ENCODE measurements at regions not wholly inside any gene's neighbourhood (a gene's known extent, or its start where the extent isn't known, plus 50 kb on each side); places are given as distances from the start of the nearest gene placed in this dataset.
"Not testable (repeated sequence)": the region's sequence is repeated elsewhere in the genome, so short reads cannot be mapped to it uniquely, and the experiment has no call there.

DNA sequence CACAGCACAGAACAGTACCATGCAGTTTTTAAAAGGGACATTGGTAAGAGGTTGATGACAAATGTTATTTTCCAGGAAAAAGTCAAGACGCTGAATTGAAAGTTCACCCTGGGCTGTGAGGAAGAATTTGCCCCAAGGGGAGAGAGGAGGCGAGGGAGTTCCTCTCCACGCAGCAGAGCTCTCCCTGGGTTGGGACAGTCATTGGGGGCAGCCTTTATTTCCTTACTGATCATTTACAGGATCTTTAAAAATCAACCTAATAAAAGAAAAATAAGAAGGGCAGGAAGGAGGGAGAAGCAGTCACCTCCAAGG, 49.9 kb upstream of the WNT7B start:
- no peak for DNase-seq

DNA sequence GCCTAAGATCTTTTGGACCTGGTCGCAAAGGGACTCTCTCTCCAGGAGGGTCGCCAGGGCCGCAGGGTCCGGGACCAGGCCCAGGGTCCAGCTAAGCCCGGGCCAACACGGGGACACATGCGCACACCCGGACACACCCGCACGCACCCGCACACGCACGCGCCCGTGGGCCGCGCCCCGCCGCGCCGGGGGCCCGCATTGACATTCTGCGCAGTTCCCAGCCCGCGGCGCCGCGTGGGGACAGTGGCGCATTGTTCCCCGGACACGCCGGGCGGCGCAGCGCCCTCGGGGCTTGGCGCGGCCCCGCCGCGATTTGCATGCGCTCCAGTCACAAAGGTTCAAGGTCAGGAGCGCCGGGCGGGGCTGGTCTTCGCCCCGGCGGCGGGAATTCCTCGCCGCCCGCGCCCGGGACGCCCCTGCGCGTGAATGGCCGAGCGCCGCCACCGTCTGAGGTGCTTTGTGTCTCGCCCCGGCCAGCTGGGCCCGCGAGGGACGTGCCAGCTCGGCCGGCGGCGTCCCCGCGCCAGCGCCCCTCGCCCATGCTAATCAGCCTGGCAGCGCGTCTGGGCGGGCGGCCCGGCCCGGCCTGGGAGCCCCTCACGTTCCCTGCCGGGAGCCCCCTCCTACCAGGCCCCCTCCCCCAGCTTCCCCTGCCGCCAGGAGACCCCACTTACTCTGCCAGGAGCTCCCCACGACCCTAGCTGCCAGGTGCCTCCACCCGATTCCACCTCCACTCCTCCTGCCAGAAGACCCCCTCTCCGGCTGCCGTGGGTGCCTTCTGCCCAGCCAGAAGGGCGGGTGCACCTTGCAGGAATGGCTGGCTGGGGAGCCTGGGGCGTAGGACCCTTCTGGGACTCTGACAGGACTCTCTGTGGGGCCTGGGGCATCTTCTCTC, 50.5 kb upstream of the WNT7B start:
- DNase-seq, result no peak

DNA sequence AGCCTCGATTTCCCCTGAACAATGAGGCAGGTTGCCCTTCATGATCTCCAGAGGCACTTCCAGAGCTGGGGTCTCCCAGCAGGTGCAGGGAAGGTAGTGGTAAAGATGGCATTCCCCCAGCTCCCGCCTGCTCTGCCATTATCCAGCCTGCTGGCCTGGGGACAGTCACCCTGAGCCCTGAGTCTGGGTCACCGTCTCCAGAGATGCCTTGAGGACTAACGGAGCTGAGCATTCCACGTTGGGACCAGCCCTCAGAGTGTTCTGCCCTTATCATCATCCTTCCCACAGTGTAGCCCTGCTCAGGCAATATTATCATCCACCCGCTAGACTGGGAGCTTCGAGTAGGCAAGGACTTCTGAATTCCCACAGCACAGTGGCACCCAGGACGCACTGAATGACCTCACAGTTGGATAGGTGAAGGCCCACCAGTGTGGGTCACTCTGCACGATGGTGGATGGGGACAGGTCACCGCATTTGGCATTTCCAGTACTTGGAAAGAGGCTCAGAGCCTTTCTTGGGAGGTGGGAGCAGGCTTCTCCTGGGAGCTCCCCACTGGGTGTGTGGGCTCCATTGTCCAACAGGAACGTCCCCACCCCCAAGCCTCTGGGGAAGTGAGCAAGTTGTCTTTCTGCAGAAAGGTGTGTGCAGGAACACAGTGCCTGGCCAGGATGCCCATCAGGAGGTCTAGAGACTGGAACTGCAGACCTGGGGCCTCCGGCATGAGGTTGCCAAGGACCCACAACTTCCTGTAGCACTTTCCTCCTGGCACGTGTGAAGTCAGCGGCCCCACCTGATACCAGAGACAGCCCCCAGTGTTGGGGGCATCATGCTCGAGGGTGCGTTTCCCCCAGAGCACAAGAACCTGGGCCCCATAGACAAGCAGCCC, 51.4 kb upstream of the WNT7B start:
- no peak for DNase-seq

DNA sequence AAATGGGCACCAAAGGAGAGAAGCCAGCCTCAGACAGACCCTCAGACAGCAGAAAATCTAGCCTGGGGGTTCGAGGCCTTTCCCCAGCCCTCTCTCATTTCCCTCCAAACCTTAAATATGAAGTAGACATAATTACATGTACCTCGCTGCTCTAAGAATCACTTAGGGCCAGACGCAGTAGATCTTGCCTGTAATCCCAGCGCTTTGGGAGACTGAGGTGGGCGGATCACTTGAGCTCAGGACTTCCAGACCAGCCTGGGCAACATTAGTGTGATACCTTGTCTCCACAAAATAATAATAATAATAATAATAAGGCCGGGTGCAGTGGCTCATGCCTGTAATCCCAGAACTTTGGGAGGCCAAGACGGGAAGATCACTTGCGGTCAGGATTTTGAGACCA, 52.1 kb upstream of the WNT7B start:
- no peak for DNase-seq

DNA sequence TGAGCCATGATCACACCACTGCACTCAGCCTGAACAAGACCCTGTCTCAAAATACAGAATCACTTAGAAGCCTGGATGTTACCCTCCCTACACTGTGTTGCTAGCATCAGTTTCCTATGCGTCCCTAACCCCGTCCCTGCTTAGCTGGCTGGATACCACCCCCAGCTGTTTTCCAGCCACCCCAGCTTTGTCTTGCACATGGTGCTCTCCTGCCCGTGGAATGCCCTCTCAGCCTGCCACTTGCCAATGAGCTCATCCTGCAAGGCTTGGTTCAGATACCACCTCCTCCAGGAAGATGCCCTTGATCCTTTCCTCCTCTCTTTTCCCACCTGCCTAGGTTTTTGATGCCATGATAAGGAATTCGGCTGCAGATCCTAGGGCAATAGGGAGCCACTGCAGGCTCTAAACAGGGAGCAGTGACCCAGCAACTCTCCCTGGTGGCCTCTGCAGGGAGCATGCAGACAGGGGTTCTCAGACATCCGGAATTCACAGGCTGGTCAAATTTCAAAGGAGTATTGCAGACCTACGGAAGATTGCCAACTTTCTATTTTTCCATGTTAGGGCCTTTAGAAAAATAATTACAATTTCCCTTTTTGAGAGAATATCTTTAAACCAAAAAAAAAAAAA, 52.7 kb upstream of the WNT7B start:
- no peak for DNase-seq

DNA sequence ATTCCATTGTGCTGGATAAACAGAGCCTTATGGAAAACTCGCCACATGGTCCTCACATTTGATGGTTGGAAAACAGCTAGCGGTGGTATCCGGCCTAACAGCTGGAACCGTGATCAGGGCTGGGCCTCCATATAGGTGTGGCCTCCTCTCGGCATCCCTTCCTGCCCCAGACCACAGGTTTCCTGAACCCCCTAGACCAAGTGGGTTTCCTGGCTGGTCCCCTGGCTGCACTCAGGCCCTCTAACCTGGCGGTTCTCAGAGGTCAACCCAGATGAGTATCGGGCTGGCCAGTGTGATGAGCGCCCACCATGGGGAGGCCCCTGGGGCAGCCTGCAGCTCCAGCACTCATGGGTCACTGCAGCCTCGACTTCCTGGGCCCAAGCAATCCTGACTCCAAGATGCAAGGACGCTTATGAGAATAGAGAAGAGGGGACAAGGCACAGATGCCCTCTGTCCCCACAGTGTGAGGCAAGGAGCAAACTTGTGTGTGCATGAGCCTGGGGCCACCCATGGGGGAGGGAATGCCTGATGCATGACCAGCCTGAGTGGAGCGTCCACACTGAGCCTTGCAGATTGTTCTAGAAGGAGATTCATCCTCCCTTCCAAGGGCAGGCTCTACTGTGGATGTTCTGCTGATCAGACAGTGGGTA, 53.4 kb upstream of the WNT7B start:
- no peak for DNase-seq

DNA sequence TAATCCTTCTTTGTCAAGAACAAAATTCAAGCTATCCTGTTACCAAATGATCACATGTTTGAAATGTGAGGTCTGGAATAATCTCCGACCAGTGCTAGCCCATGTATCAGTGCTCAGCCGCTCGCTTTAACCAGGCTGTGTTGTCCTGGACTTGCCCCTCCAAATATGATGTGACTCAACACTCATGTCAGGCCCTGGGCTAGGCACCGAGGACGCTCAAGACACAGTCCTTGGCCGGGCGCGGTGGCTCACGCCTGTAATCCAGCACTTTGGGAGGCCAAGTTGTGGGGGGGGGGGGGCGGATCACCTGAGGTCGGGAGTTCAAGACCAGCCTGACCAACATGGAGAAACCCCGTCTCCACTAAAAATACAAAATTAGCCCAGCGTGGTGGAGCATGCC, 54.1 kb upstream of the WNT7B start:
- no peak for DNase-seq

DNA sequence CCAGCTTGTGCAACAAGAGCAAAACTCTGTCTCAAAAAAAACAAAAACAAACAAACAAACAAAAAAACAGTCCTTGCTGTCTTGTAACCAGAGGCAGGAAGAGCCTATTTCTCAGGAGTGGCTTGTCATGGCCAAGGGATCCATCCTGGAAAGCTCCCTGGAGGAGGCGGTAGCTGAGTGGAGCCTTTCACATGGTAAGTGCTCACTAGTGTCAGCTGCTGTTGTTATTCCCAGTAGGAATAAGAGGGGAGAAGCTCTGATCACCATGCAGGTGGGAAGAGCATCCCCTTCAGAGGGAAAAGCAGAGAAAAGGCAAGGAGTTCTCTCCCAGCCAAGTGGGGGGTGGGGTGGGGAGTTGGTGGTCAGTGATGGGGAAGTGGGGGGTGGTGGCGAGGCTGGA, 54.6 kb upstream of the WNT7B start:
- DNase-seq, result no peak

DNA sequence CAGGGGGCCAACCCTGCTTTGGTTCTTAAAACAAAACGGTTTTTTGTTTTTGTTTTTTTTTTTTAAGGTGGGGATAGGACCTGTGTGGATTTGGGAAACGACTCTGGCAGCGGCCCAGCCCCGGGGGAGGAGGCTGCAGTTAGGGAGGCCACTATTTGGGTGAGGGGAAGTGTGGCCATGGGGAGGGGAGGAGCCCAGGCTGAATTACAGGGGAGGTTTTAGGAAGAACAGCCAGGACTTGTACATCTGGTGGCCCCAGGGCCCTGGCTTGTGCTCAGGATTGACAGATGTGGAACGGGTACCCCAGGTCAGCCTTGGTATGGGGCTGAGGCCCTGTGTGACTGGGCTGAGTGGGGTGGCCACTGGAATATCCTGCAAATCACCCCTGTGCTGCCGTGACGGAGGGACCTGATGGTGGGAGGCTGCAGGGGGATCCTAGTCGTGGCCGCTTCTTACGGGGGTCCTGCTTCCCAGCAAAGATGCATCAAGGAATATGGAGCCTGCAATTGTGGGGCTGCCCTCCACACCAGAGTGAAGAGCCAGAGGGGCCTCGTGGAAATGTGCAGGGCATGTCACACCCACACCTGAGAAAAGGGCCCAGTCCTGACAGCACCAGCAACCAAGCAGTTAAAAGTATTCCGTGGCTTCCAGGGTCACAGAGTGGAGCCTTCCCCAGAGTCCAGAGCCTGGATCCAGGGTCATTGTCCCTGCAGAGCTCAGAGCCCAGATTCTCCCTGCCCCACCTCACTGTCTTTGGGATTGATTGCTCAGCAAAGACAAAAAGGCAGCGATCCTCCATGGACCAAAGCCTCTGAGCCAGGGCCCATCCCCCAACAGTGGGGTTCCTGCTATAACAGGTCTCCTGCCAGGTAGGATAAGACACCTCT, 55.2 kb upstream of the WNT7B start:
- no peak for DNase-seq

DNA sequence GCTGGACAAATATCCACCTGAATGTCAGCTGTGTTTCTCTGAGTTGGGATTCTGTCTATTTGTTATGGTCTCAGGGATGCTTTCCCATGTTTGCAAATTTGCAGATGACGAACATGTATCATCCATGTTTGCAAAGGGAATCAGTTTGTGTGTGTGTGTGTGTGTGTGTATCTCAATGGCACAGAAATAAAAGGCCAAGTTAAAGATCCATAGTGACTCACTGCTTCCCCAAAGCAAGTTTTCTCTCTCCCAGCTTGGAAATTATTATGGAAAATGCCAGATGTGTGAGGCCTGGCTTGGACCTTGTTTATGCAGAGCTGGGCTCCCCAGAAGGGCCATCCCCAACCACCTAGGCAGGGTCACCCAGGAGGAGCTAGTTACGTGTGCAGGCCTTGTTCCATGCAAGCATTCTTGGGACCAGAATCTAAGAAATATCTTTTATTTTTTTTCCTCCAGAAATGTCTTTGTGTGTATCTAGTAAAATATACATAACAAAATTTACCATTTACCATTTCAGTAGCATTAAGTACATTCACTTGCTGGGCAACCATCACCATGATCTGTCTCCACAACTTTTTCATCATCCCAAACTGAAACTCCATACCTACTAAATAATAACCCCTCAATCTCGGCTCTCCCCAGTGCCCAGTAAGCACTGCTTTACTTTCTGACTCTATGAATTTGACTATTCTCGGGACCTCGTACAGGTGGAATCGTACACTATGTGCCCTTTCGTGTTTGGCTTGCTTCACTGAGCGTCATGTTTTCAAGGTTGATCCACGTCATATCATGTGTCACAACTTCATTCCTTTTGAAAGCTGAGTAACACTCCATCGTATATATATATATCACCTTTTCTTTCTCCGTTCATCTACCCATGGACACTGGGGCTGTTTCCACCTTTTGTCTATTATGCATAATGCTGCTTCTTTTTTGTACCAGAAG, 56.6 kb upstream of the WNT7B start:
- no peak for DNase-seq

DNA sequence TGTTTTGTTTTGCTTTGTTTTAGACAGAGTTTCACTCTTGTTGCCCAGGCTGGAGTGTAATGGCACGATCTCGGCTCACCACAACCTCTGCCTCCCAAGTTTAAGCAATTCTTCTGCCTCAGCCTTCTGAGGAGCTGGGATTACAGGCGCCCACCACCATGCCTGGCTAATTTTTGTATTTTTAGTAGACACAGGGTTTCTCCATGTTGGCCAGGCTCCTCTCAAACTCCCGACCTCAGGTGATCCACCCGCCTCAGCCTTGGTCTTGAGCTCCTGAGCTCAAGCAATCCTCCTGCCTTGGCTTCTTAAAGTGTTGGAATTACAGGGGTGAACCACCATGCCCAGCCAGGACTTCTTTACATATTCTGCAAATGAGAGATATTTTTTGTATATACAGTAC, 57.5 kb upstream of the WNT7B start:
- not testable (repeated sequence) for DNase-seq

DNA sequence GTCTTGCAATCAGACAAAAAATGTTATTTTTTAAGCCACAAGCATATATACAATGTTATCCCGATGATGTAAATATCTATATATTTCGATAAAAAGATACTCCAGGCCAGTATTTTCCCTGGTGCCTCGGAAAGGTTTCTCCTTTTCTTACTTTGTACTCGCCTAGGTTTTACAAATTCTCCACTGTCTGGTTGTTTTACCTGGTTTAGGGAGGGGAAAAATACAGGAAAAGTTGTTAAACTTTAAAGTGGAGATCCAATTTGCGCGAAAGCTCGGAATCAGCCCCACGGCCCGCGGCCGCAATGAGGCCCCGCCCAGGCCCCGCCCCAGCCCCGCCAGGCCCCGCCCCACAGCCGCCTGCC, 58.4 kb upstream of the WNT7B start:
- DNase-seq, result no peak

DNA sequence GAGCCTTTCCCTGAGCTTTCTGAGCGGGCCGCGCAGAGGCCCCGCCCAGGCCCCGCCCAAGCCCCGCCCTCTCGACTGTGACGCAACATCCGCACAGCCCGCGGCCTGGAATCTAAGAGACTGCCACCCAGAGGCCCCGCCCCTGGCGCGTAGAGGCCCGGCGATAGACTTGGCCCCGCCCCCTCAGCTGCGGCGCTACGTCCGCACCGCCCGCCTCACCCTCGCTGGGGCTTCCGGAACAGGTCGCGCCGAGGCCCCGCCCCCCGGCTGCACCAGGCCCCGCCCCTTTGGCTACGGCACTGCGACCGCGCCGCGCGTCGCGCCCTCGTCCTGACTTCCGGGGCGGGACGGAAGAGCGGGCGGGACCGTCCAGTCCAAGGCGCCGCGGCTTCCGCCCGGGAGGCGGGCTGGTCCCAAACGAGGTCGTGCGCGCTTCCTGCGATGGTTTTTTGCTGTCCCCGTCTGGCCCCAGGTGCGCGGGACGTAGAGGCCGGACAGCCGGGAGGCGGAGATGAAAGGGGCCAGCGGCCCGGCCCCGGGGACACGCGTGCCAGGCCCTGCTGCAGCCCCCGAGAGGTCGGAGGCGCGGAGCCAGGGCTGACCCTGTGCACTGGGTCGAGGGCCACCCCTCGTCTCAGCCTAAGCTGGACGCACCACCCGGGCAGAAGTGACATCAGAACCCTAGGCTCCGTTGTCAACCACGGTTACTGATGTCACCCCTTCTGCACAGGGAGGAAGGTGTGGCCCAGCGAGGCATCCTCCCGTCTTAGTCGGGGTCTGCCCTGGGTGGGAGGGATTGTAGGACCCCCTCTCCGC, 59.0 kb upstream of the WNT7B start:
- DNase-seq, result peak; percentile 99

DNA sequence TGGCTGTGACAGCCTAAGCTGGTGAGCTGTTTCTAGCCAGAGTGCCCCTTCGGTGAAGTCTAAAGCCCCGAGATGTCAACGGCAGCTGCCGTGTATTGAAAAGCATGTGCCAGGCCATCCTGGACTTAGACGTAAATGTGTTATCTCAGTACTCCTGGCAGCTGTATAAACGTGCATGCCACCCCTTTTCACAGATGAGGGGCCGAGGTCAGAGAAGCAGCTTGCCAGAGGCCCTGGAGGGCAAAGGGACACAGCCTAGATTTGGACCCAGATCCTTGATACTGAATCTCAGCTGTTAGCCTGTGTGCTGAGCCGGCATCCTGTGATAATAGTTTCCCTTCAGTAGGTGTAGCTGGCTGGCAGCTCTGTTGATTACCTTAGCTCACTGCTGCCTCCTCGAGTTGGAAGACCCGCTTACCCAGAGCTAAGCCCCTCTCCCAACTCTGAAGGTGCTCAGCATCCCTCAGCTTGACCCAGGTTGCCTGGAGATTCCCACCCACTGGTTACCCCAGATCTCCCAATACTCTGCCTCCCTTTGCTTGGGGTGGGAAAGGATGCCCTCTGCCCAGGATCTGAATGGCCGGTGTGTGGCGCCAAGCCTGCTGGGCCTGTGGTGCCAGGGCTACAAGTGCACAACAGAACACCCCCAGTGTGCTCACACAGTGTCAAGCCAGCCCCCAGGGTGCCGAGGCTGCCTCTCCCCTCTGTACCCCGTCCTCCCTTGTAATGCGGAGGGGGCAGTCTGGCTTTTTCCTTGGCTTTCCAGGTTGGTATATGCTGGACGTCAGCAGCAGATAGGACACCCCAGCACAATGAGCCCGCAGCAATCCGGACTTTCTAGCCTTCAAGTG, 59.8 kb upstream of the WNT7B start:
- peak; percentile 30 for DNase-seq

DNA sequence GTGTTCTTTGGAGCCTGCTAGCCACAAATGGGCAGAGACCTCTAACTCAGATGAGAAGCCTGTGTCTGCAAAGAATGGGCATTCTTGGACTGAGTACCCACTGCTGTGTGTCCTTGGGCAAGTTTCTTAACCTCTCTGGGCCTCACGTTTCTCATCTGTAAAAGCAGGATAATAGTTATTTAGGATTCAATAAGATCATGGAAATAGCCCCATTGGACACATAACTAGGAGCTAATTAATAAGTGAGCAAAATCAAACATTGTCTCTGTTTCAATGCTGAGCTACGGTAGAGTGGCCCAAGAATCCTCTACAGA, 61.2 kb upstream of the WNT7B start:
- DNase-seq, result no peak

DNA sequence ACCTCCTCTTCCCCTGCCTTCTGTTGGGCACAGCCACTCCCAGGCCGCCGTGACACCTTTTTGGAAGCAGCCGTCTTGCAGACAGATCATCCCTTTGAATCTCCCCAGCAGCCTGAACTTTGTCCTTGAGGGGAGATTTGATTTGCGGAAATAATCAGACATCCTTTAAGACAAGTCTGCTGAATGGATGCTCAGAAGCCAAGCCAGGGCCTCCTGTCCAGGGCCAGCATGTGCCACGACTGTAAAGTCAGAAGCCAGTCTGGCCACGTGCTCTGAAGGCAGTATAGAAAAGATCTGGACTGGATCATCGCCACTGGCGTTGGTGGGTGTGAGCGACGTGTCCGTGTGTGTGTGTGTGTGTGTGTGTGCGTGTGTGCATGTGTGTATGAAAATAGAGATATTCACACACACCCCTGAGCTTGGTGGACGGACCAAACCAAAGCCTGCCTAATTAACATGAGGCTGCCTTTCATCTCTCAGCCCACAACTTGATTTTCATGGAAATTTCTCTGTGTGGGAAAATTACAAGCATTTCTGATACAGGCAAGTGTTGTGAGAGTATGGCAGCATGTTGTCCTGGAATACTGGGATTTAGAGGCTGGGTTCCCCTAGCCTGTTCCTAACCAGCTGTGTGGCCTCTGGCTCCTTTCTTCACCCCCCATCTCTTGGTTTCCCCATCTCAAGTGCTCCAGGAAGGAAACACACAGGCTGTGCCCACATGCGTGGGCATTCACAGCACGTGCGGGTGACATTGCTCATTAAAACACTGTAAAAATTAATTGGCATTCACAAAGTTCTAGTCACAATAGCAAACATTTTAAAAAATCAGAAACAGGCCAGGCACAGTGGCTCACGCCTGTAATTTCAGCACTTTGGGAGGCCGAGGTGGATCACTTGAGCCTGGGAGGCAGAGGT, 61.8 kb upstream of the WNT7B start:
- DNase-seq, result no peak

DNA sequence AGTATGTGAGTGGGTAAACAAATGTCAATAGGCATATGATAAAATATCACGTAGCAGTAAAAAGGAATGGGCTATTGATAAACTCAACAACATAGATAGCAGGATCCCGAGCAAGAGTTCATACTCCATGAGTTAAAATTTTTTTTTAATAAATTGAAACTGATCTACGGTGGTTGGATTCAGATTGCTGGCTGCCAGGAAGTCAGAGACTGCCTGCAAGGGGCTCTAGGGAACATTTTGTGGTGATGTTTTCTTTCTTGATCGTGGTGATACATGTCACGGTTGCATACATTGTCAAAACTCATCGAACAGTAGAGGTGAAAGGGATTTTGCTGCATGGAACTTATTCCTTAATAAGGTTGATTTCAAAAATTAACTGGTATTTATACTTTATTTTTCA, 62.6 kb upstream of the WNT7B start:
- DNase-seq, result no peak

Data from stimulated activated naive CD4-positive, alpha-beta T cell treated with Interleukin-2 at 50 U/mL for 16 hours (primary cell).